CD14-positive monocyte (primary cell): ENCODE measurements at regions not wholly inside any gene's neighbourhood (a gene's known extent, or its start where the extent isn't known, plus 50 kb on each side); places are given as distances from the start of the nearest gene placed in this dataset.

Source experiments
- DNase-seq, 3 donors: peaks; one replicate each; pipeline ENCODE4 v3.0.0-alpha.2; 2011 to 2022
- H2AFZ ChIP-seq: 2 replicates; pipeline ENCODE4 v1.6.0; 2012; ENCODE audit warnings: mild to moderate bottlenecking, low read depth, low read length, inconsistent platforms; ENCODE audit not compliant: insufficient read depth, poor library complexity, severe bottlenecking
- H3K27ac ChIP-seq, 2 donors: 1 replicate in 1 of 2; 2 replicates in 1 of 2; pipeline ENCODE4 v1.5.1; 2012 to 2013; ENCODE audit warnings: low read length in 2 of 2, control low read depth in 1 of 2, inconsistent platforms in 1 of 2, low read depth in 1 of 2, mild to moderate bottlenecking in 1 of 2
- H3K27me3 ChIP-seq, 2 donors: one replicate each; pipeline versions ENCODE4 v1.6.0 to v1.6.1; 2011 to 2013; ENCODE audit warnings: low read length in 2 of 2; ENCODE audit not compliant: control insufficient read depth in 2 of 2, insufficient read depth in 2 of 2
- H3K36me3 ChIP-seq, 2 donors: replicated peaks in 1 of 2; 1 replicate in 1 of 2; 2 replicates in 1 of 2; pipeline versions ENCODE4 v1.5.1 to v1.6.1; 2012 to 2013; ENCODE audit warnings: low read length in 2 of 2, control low read depth in 1 of 2, inconsistent platforms in 1 of 2, mild to moderate bottlenecking in 1 of 2; ENCODE audit not compliant: insufficient read depth in 2 of 2, control insufficient read depth in 1 of 2
- H3K4me1 ChIP-seq, 2 donors: 1 replicate in 1 of 2; 2 replicates in 1 of 2; pipeline versions ENCODE4 v1.5.1 to v1.6.1; 2012 to 2013; ENCODE audit warnings: low read length in 2 of 2, control low read depth in 1 of 2, inconsistent platforms in 1 of 2, mild to moderate bottlenecking in 1 of 2, moderate library complexity in 1 of 2; ENCODE audit not compliant: insufficient read depth in 2 of 2, control insufficient read depth in 1 of 2
- H3K4me2 ChIP-seq: replicated peaks from 2 replicates; pipeline ENCODE3; 2012; ENCODE audit warnings: low read length, moderate library complexity, mild to moderate bottlenecking; ENCODE audit not compliant: poor library complexity, severe bottlenecking; ENCODE audit errors: extremely low read depth
- H3K4me3 ChIP-seq, 3 experiments: fragments of 200-600 bp in 1 of 3; sonication (generic) in 1 of 3; replicated peaks in 1 of 3; 1 replicate in 2 of 3; 2 replicates in 1 of 3; pipeline ENCODE4 v1.5.1; 2011 to 2013; ENCODE audit warnings: low read length in 3 of 3, mild to moderate bottlenecking in 3 of 3, control low read depth in 2 of 3, low read depth in 2 of 3, inconsistent platforms in 1 of 3, moderate library complexity in 1 of 3
- H3K79me2 ChIP-seq: 2 replicates; pipeline ENCODE4 v1.6.0; 2012; ENCODE audit warnings: mild to moderate bottlenecking, control low read depth, inconsistent platforms, low read length, moderate library complexity; ENCODE audit not compliant: insufficient read depth
- H3K9ac ChIP-seq: 2 replicates; pipeline ENCODE4 v1.6.0; 2017; ENCODE audit warnings: low read length, mild to moderate bottlenecking; ENCODE audit not compliant: insufficient read depth, poor library complexity, severe bottlenecking
- H3K9me3 ChIP-seq, 2 donors: replicated peaks in 1 of 2; 1 replicate in 1 of 2; 2 replicates in 1 of 2; pipeline versions ENCODE4 v1.5.1 to v1.6.1; 2012 to 2013; ENCODE audit warnings: low read length in 2 of 2, control low read depth in 1 of 2; ENCODE audit not compliant: control insufficient read depth in 1 of 2, insufficient read depth in 1 of 2
- H4K20me1 ChIP-seq: 2 replicates; pipeline ENCODE4 v1.6.0; 2012; ENCODE audit warnings: mild to moderate bottlenecking, low read length, control low read depth, moderate library complexity; ENCODE audit not compliant: insufficient read depth
- H3K27ac Mint-ChIP-seq, 7 donors: one replicate each; pipeline ENCODE4 v1.8.0; 2020; ENCODE audit warnings: mild to moderate bottlenecking in 7 of 7, mixed read lengths in 7 of 7, moderate library complexity in 6 of 7, inconsistent platforms in 2 of 7
- H3K27me3 Mint-ChIP-seq, 3 donors: one replicate each; pipeline ENCODE4 v1.8.0; 2021 to 2022; ENCODE audit warnings: low read depth in 3 of 3, mild to moderate bottlenecking in 3 of 3, mixed read lengths in 3 of 3, moderate library complexity in 3 of 3, inconsistent platforms in 1 of 3
- H3K36me3 Mint-ChIP-seq, 2 donors: one replicate each; pipeline ENCODE4 v1.8.0; 2020; ENCODE audit warnings: mixed read lengths in 2 of 2, inconsistent platforms in 1 of 2, mild to moderate bottlenecking in 1 of 2
- H3K4me1 Mint-ChIP-seq: one replicate; pipeline ENCODE4 v1.8.0; 2020; ENCODE audit warnings: mild to moderate bottlenecking, mixed read lengths
- H3K4me3 Mint-ChIP-seq, 2 donors: one replicate each; pipeline ENCODE4 v1.8.0; 2020; ENCODE audit warnings: mild to moderate bottlenecking in 2 of 2, mixed read lengths in 2 of 2, moderate library complexity in 1 of 2
- H3K9me3 Mint-ChIP-seq, 7 donors: one replicate each; pipeline ENCODE4 v1.8.0; 2020 to 2022; ENCODE audit warnings: mixed read lengths in 7 of 7, mild to moderate bottlenecking in 6 of 7, moderate library complexity in 6 of 7, inconsistent platforms in 2 of 7
- CTCF ChIP-seq: fragments of 200-600 bp; IDR thresholded peaks from one replicate; pipeline ENCODE4 v1.8.0; 2022; ENCODE audit warnings: antibody characterized with exemption, mild to moderate bottlenecking
- WGBS: methylation state at CpG from one replicate; pipeline ENCODE4 v1.1.5; 2013; ENCODE audit warnings: missing lambda C conversion rate; ENCODE audit not compliant: insufficient coverage; 5-methylcytosine and 5-hydroxymethylcytosine counted together
- intact Hi-C, 2 donors: fragments of 100-400 bp; cut with micrococcal nuclease; formaldehyde crosslinking; loops; one replicate each; pipeline versions ENCODE4 v1.15.0 to v1.15.1; 2023

GRCh38 chr2:163949693-163950092, 213.9 kb upstream of the FIGN start:
- no peak overlapping the region for H3K4me3 Mint-ChIP-seq
- Histone ChIP-seq H3K9me3 (no peaks in the 10 kb centered on the region), H3K4me3 (no peak overlapping the region), H3K4me2 (no peak overlapping the region), H2AFZ (no peak overlapping the region), H3K79me2 (no peaks in the 10 kb centered on the region), H3K27ac (no peak overlapping the region), H4K20me1 (no peaks in the 10 kb centered on the region), H3K4me1 (no peaks in the 10 kb centered on the region), H3K36me3 (no peaks in the 10 kb centered on the region), H3K27me3 (no peaks in the 10 kb centered on the region), H3K9ac (no peak overlapping the region)
- peaks cover 0 to 3% (median 1%) of the 10 kb centered on the region in 7 donors for H3K9me3 Mint-ChIP-seq
- H3K4me1 Mint-ChIP-seq: no peaks in the 10 kb centered on the region
- intact Hi-C loops: no loop called here
- no peak for DNase-seq
- TF ChIP-seq CTCF: no peak
- H3K36me3 Mint-ChIP-seq: no peaks in the 10 kb centered on the region
- H3K27me3 Mint-ChIP-seq: peaks cover 0 to 2% (median 0%) of the 10 kb centered on the region in 3 donors
- no peak overlapping the region for H3K27ac Mint-ChIP-seq

GRCh38 chr2:163944347-163944737, 208.5 kb upstream of the FIGN start:
- no peaks in the 10 kb centered on the region for H3K36me3 Mint-ChIP-seq
- WGBS: 94% methylated on average over 3 of the region's 4 CpGs

More at GRCh38 chr2:163944347-163944737, 208.5 kb upstream of the FIGN start:
- H3K4me3 ChIP-seq: no peak overlapping the region
- no peak for DNase-seq
- Mint-ChIP-seq H3K9me3 (peaks cover 0 to 4% (median 0%) of the 10 kb centered on the region in 7 donors), H3K4me3 (no peak overlapping the region), H3K27me3 (no peaks in the 10 kb centered on the region), H3K27ac (no peak overlapping the region), H3K4me1 (no peaks in the 10 kb centered on the region)
- no peaks in the 10 kb centered on the region for H3K9me3 ChIP-seq
- no peaks in the 10 kb centered on the region for H3K27me3 ChIP-seq
- no peaks in the 10 kb centered on the region for H3K79me2 ChIP-seq
- H3K4me2 ChIP-seq: no peak overlapping the region
- intact Hi-C loops: no loop called here
- no peak overlapping the region for H3K27ac ChIP-seq
- no peaks in the 10 kb centered on the region for H3K36me3 ChIP-seq
- H3K4me1 ChIP-seq: no peaks in the 10 kb centered on the region
- no peak overlapping the region for H3K9ac ChIP-seq
- H4K20me1 ChIP-seq: no peaks in the 10 kb centered on the region
- no peak overlapping the region for H2AFZ ChIP-seq
- no peak for TF ChIP-seq CTCF
